Mesothelial cell of epicardium (in vitro differentiated cells): ENCODE measurements at regions not wholly inside any gene's neighbourhood (a gene's known extent, or its start where the extent isn't known, plus 50 kb on each side); places are given as distances from the start of the nearest gene placed in this dataset.

Source experiments
- DNase-seq, 2 experiments: peaks; one replicate each; pipeline ENCODE4 v3.0.0; 2021; ENCODE audit warnings: low spot score in 2 of 2; ENCODE audit not compliant: unreplicated experiment in 2 of 2
- H3K27ac Mint-ChIP-seq: 2 replicates; pipeline ENCODE4 v1.8.0; 2021; ENCODE audit warnings: mixed read lengths
- H3K27me3 Mint-ChIP-seq: 2 replicates; pipeline ENCODE4 v1.8.0; 2021; ENCODE audit warnings: low read depth, mixed read lengths
- H3K36me3 Mint-ChIP-seq: 2 replicates; pipeline ENCODE4 v1.8.0; 2021; ENCODE audit warnings: mixed read lengths
- H3K4me1 Mint-ChIP-seq: 2 replicates; pipeline ENCODE4 v1.8.0; 2021; ENCODE audit warnings: mixed read lengths
- H3K4me3 Mint-ChIP-seq: 2 replicates; pipeline ENCODE4 v1.8.0; 2021; ENCODE audit warnings: mild to moderate bottlenecking, moderate library complexity, mixed read lengths
- H3K9me3 Mint-ChIP-seq: 2 replicates; pipeline ENCODE4 v1.8.0; 2021; ENCODE audit warnings: mixed read lengths
- CTCF ChIP-seq: fragments of 200-600 bp; sonication (generic); IDR thresholded peaks from one replicate; pipeline ENCODE4 v1.5.0; 2021; ENCODE audit warnings: antibody characterized with exemption; ENCODE audit not compliant: unreplicated experiment

GRCh38 chr7:13282377-13282980, 595.0 kb downstream of the ARL4A start:
- no peak for DNase-seq
- Mint-ChIP-seq H3K4me1 (peaks cover 9% of the 10 kb centered on the region), H3K4me3 (no peak overlapping the region), H3K27me3 (no peaks in the 10 kb centered on the region), H3K9me3 (no peaks in the 10 kb centered on the region), H3K27ac (no peak overlapping the region), H3K36me3 (no peaks in the 10 kb centered on the region)
- peak; percentile 42 for TF ChIP-seq CTCF

DNA sequence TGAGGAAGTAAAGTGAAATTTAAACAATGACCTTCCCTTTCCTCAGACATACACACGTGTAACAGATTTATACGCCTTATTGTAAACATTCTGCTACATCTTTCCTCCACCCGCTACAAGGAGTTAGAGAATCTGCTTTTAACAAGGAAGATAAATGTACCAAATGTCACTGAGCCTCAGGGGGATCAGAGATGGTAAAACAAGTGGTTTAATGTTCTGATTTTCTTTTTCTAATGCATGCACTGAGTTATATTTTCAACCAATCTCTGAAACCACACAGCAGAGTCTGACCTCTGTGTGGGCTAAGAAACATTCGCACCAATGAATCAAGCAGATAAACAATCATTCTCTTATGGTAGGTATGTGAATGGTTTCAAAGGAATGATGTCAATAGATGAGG, 599.5 kb downstream of the ARL4A start:
- no peaks in the 10 kb centered on the region for H3K9me3 Mint-ChIP-seq
- no peak overlapping the region for H3K27ac Mint-ChIP-seq
- H3K27me3 Mint-ChIP-seq = no peaks in the 10 kb centered on the region
- no peak for DNase-seq
- no peak for TF ChIP-seq CTCF
- H3K4me3 Mint-ChIP-seq = no peak overlapping the region
- H3K4me1 Mint-ChIP-seq = peaks cover 15% of the 10 kb centered on the region
- H3K36me3 Mint-ChIP-seq = no peaks in the 10 kb centered on the region

DNA sequence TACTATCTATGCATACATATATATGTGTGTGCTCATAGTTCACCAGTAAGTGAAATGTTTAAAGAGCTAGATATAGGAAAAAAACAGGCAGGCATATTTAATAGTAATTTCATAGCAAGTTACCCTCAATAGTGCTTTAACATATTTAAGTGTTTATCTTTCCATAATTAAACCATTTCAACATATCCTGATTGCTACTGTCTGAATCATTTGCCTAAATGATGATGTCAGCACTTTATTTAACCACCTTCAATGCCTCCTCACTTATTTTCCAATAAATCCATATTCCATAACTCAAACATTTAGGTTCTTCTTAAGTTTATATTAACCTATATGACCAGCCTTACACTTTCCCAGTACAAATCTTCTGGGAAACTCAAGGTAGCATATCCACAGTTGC, 601.1 kb downstream of the ARL4A start:
- H3K27ac Mint-ChIP-seq = no peak overlapping the region
- no peaks in the 10 kb centered on the region for H3K9me3 Mint-ChIP-seq
- DNase-seq = no peak
- no peaks in the 10 kb centered on the region for H3K27me3 Mint-ChIP-seq
- no peak for TF ChIP-seq CTCF
- no peak overlapping the region for H3K4me3 Mint-ChIP-seq
- H3K4me1 Mint-ChIP-seq = peaks cover 20% of the 10 kb centered on the region
- no peaks in the 10 kb centered on the region for H3K36me3 Mint-ChIP-seq

- TF ChIP-seq CTCF = no peak
- Mint-ChIP-seq H3K27me3 (no peaks in the 10 kb centered on the region), H3K4me3 (no peak overlapping the region), H3K4me1 (peaks cover 23% of the 10 kb centered on the region), H3K27ac (no peak overlapping the region), H3K9me3 (no peaks in the 10 kb centered on the region), H3K36me3 (no peaks in the 10 kb centered on the region)
- DNase-seq = no peak
Observed at GRCh38 chr7:13290975-13291374, 603.5 kb downstream of the ARL4A start.

DNA sequence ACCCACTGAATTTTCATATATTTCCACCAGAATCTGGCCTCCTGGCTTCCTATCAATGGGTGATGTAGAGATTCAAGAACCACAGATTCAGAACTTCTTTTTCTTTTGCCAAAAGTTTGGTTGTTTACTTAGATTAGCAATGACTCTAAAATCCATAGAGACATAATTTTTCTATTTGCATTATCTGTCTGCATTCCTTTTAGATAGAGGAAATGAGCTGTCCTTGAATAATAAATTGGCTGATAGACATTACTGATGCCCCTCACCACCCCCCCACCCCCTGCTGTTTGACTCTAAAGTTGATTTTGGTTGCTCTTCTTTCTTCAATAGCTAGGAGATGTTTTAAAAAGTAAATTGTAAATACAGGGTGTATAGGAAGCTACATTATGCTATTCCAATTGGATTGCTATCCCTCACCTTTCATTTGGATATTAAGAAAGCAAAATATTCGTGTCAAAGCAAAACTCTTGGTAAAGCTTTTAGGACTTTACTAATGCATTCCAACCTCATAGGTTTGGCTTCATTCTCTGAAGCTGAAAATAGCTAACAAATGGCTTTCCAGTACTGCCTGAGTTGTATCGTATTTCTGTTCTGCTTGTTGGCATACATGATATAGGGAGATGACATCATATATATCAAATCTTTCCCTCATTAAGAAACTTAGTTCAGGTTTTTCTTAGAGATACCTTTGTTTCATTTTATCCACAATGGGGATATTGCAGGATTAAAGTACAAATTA, 606.0 kb downstream of the ARL4A start:
- Mint-ChIP-seq H3K36me3 (no peaks in the 10 kb centered on the region), H3K4me1 (peaks cover 14% of the 10 kb centered on the region), H3K27me3 (no peaks in the 10 kb centered on the region), H3K4me3 (no peak overlapping the region), H3K27ac (no peak overlapping the region), H3K9me3 (no peaks in the 10 kb centered on the region)
- TF ChIP-seq CTCF = no peak
- DNase-seq = no peak
